T-cell (primary cell): ENCODE measurements at regions not wholly inside any gene's neighbourhood (a gene's known extent, or its start where the extent isn't known, plus 50 kb on each side); places are given as distances from the start of the nearest gene placed in this dataset.

Experiments
- ATAC-seq, 4 experiments: fragments of 200-7000 bp in 3 of 4; fragments of 150-1000 bp in 1 of 4; cut with Tn5 transposase; replicated peaks in 1 of 4; 1 replicate in 3 of 4; 2 replicates in 1 of 4; pipeline ENCODE4 v1.10.0; 2021; ENCODE audit warnings: moderate library complexity in 3 of 4, mild to moderate bottlenecking in 2 of 4, moderate number of reproducible peaks in 1 of 4
- CTCF ChIA-PET, 2 donors: fragments of 300-600 bp; sonication (Branson Sonifier 250); formaldehyde crosslinking; loops; one replicate each; lab custom pipeline; 2022; ENCODE audit warnings: antibody characterized with exemption in 2 of 2; lab: Charles Lee
- POLR2A ChIA-PET, 2 donors: fragments of 300-600 bp; sonication (Branson Sonifier 250); formaldehyde crosslinking; loops; one replicate each; lab custom pipeline; 2022; ENCODE audit warnings: antibody characterized with exemption in 2 of 2; lab: Charles Lee
- DNase-seq, 35 experiments: peaks; one replicate each; pipeline versions ENCODE4 v3.0.0 to v3.0.0-alpha.2; 2013 to 2023
- H3K27ac ChIP-seq: one replicate; pipeline ENCODE4 v1.5.1; 2013; ENCODE audit warnings: low read length
- H3K27me3 ChIP-seq, 2 experiments: replicated peaks in 1 of 2; 1 replicate in 1 of 2; 2 replicates in 1 of 2; pipeline versions ENCODE4 v1.6.1 to v1.7.0; 2013; ENCODE audit warnings: low read length in 1 of 2, mixed read lengths in 1 of 2; ENCODE audit not compliant: control insufficient read depth in 2 of 2, insufficient read depth in 2 of 2; ENCODE audit errors: extremely low read depth in 1 of 2
- H3K36me3 ChIP-seq, 2 donors: 1 replicate in 1 of 2; 2 replicates in 1 of 2; pipeline versions ENCODE4 v1.6.1 to v1.7.0; 2013; ENCODE audit warnings: low read length in 1 of 2; ENCODE audit not compliant: control insufficient read depth in 2 of 2, insufficient read depth in 1 of 2; ENCODE audit errors: extremely low read depth in 1 of 2
- H3K4me1 ChIP-seq, 2 experiments: 1 replicate in 1 of 2; 2 replicates in 1 of 2; pipeline versions ENCODE4 v1.6.1 to v1.7.0; 2013; ENCODE audit warnings: low read length in 2 of 2, mixed read lengths in 1 of 2; ENCODE audit not compliant: insufficient read depth in 2 of 2, control insufficient read depth in 1 of 2; ENCODE audit errors: extremely low read depth in 1 of 2
- H3K4me3 ChIP-seq, 2 donors: 1 replicate in 1 of 2; 2 replicates in 1 of 2; pipeline versions ENCODE4 v1.5.1 to v1.7.0; 2013; ENCODE audit warnings: mild to moderate bottlenecking in 2 of 2, low read length in 1 of 2, moderate library complexity in 1 of 2; ENCODE audit not compliant: control insufficient read depth in 1 of 2; ENCODE audit errors: extremely low read depth in 1 of 2
- H3K9me3 ChIP-seq: 2 replicates; pipeline ENCODE4 v1.7.0; 2013
- H3K27ac Mint-ChIP-seq, 2 donors: one replicate each; pipeline ENCODE4 v1.8.0; 2020 to 2021; ENCODE audit warnings: mild to moderate bottlenecking in 2 of 2, mixed read lengths in 2 of 2
- H3K27me3 Mint-ChIP-seq, 2 donors: one replicate each; pipeline ENCODE4 v1.8.0; 2021 to 2022; ENCODE audit warnings: mixed read lengths in 2 of 2
- H3K36me3 Mint-ChIP-seq: one replicate; pipeline ENCODE4 v1.8.0; 2021; ENCODE audit warnings: mixed read lengths
- H3K4me1 Mint-ChIP-seq, 3 donors: one replicate each; pipeline ENCODE4 v1.8.0; 2020 to 2022; ENCODE audit warnings: mixed read lengths in 3 of 3, mild to moderate bottlenecking in 1 of 3
- H3K4me3 Mint-ChIP-seq, 3 donors: one replicate each; pipeline ENCODE4 v1.8.0; 2020 to 2022; ENCODE audit warnings: mild to moderate bottlenecking in 3 of 3, mixed read lengths in 3 of 3, moderate library complexity in 3 of 3
- H3K9me3 Mint-ChIP-seq, 3 donors: one replicate each; pipeline ENCODE4 v1.8.0; 2020 to 2022; ENCODE audit warnings: mixed read lengths in 3 of 3
- WGBS: methylation state at CpG from one replicate; pipeline ENCODE4 v1.1.5; 2013; ENCODE audit warnings: missing lambda C conversion rate; ENCODE audit not compliant: insufficient coverage; 5-methylcytosine and 5-hydroxymethylcytosine counted together

GRCh38 chr3:21269882-21270281, 481.1 kb downstream of the ZNF385D start:
- no peaks in the 10 kb centered on the region for H3K36me3 Mint-ChIP-seq
- H3K4me3 Mint-ChIP-seq, result no peak overlapping the region
- Histone ChIP-seq H3K36me3 (no peaks in the 10 kb centered on the region), H3K4me3 (no peak overlapping the region), H3K27me3 (no peaks in the 10 kb centered on the region), H3K27ac (no peak overlapping the region), H3K4me1 (no peaks in the 10 kb centered on the region), H3K9me3 (no peaks in the 10 kb centered on the region)
- ChIA-PET POLR2A (no interaction called here), CTCF (no interaction called here)
- H3K27ac Mint-ChIP-seq, result no peak overlapping the region
- H3K27me3 Mint-ChIP-seq, result no peaks in the 10 kb centered on the region
- no peak for ATAC-seq
- DNase-seq, result no peak
- H3K9me3 Mint-ChIP-seq, result peaks cover 12 to 19% (median 13%) of the 10 kb centered on the region in 3 donors
- no peaks in the 10 kb centered on the region for H3K4me1 Mint-ChIP-seq

GRCh38 chr3:21260507-21260906, 490.5 kb downstream of the ZNF385D start:
- Mint-ChIP-seq H3K36me3 (no peaks in the 10 kb centered on the region), H3K27me3 (no peaks in the 10 kb centered on the region), H3K9me3 (peaks cover 4 to 12% (median 5%) of the 10 kb centered on the region in 3 donors), H3K4me1 (no peaks in the 10 kb centered on the region), H3K4me3 (no peak overlapping the region), H3K27ac (no peak overlapping the region)
- DNase-seq, result no peak
- no peak for ATAC-seq
- WGBS, result no CpG with 5 or more reads among the region's 5 CpGs
- H3K27ac ChIP-seq, result no peak overlapping the region
- POLR2A ChIA-PET, result no interaction called here
- H3K4me1 ChIP-seq, result no peaks in the 10 kb centered on the region
- no peaks in the 10 kb centered on the region for H3K9me3 ChIP-seq
- H3K27me3 ChIP-seq, result no peaks in the 10 kb centered on the region
- CTCF ChIA-PET, result no interaction called here
- no peaks in the 10 kb centered on the region for H3K36me3 ChIP-seq
- no peak overlapping the region for H3K4me3 ChIP-seq

GRCh38 chr3:21259896-21260295, 491.1 kb downstream of the ZNF385D start:
- WGBS, result 60% methylated on average over 1 of the region's 3 CpGs
- no peak for DNase-seq
- Mint-ChIP-seq H3K27ac (no peak overlapping the region), H3K4me3 (no peak overlapping the region), H3K4me1 (no peaks in the 10 kb centered on the region), H3K36me3 (no peaks in the 10 kb centered on the region), H3K27me3 (no peaks in the 10 kb centered on the region), H3K9me3 (peaks cover 4 to 12% (median 7%) of the 10 kb centered on the region in 3 donors)
- no peak overlapping the region for H3K4me3 ChIP-seq
- POLR2A ChIA-PET, result no interaction called here
- no peak for ATAC-seq
- H3K4me1 ChIP-seq, result no peaks in the 10 kb centered on the region
- H3K9me3 ChIP-seq, result no peaks in the 10 kb centered on the region
- CTCF ChIA-PET, result no interaction called here
- H3K27me3 ChIP-seq, result no peaks in the 10 kb centered on the region
- H3K27ac ChIP-seq, result no peak overlapping the region
- H3K36me3 ChIP-seq, result no peaks in the 10 kb centered on the region

- Histone ChIP-seq H3K27me3 (no peaks in the 10 kb centered on the region), H3K4me3 (no peak overlapping the region), H3K4me1 (no peaks in the 10 kb centered on the region), H3K9me3 (no peaks in the 10 kb centered on the region), H3K27ac (no peak overlapping the region), H3K36me3 (no peaks in the 10 kb centered on the region)
- Mint-ChIP-seq H3K36me3 (no peaks in the 10 kb centered on the region), H3K27me3 (no peaks in the 10 kb centered on the region), H3K27ac (no peak overlapping the region), H3K4me3 (no peak overlapping the region), H3K9me3 (peaks cover 0 to 7% (median 3%) of the 10 kb centered on the region in 3 donors), H3K4me1 (no peaks in the 10 kb centered on the region)
- ChIA-PET POLR2A (no interaction called here), CTCF (no interaction called here)
- no peak for DNase-seq
- WGBS, result no CpG with 5 or more reads among the region's 1 CpG
- no peak for ATAC-seq
Observed at GRCh38 chr3:21256932-21257331, 494.1 kb downstream of the ZNF385D start.

GRCh38 chr3:21238661-21239060, 512.3 kb downstream of the ZNF385D start:
- no peak overlapping the region for H3K4me3 ChIP-seq
- Mint-ChIP-seq H3K36me3 (no peaks in the 10 kb centered on the region), H3K27ac (no peak overlapping the region), H3K4me1 (no peaks in the 10 kb centered on the region), H3K27me3 (no peaks in the 10 kb centered on the region), H3K9me3 (peaks cover 3 to 15% (median 8%) of the 10 kb centered on the region in 3 donors), H3K4me3 (no peak overlapping the region)
- H3K4me1 ChIP-seq, result no peaks in the 10 kb centered on the region
- ATAC-seq, result no peak
- no CpG with 5 or more reads among the region's 2 CpGs for WGBS
- no peaks in the 10 kb centered on the region for H3K27me3 ChIP-seq
- ChIA-PET POLR2A (no interaction called here), CTCF (no interaction called here)
- peaks cover 2% of the 10 kb centered on the region for H3K9me3 ChIP-seq
- H3K36me3 ChIP-seq, result no peaks in the 10 kb centered on the region
- no peak for DNase-seq
- no peak overlapping the region for H3K27ac ChIP-seq

- Mint-ChIP-seq H3K36me3 (no peaks in the 10 kb centered on the region), H3K4me3 (no peak overlapping the region), H3K9me3 (peaks cover 0 to 17% (median 11%) of the 10 kb centered on the region in 3 donors), H3K4me1 (no peaks in the 10 kb centered on the region), H3K27ac (no peak overlapping the region), H3K27me3 (no peaks in the 10 kb centered on the region)
- ATAC-seq (no peak), DNase-seq (no peak)
- ChIA-PET CTCF (no interaction called here), POLR2A (no interaction called here)
- no peaks in the 10 kb centered on the region for H3K4me1 ChIP-seq
- H3K4me3 ChIP-seq, result no peak overlapping the region
- H3K27ac ChIP-seq, result no peak overlapping the region
- no peaks in the 10 kb centered on the region for H3K27me3 ChIP-seq
- no CpG with 5 or more reads among the region's 1 CpG for WGBS
- H3K9me3 ChIP-seq, result peaks cover 2% of the 10 kb centered on the region
- H3K36me3 ChIP-seq, result no peaks in the 10 kb centered on the region
Observed at GRCh38 chr3:21237638-21238037, 513.4 kb downstream of the ZNF385D start.

- H3K4me3 Mint-ChIP-seq, result no peak overlapping the region
- Histone ChIP-seq H3K27me3 (no peaks in the 10 kb centered on the region), H3K9me3 (peaks cover 2% of the 10 kb centered on the region), H3K36me3 (no peaks in the 10 kb centered on the region), H3K27ac (no peak overlapping the region), H3K4me3 (no peak overlapping the region), H3K4me1 (no peaks in the 10 kb centered on the region)
- ChIA-PET POLR2A (no interaction called here), CTCF (interaction anchor here in 1 of 2 donors (0.7 kb wide), 1 partner anchor 12 kb away, joined by 3 read pairs; no protein-coding TSS in a partner anchor)
- ATAC-seq (no peak), DNase-seq (no peak)
- H3K27me3 Mint-ChIP-seq, result no peaks in the 10 kb centered on the region
- H3K36me3 Mint-ChIP-seq, result no peaks in the 10 kb centered on the region
- peaks cover 0 to 18% (median 16%) of the 10 kb centered on the region in 3 donors for H3K9me3 Mint-ChIP-seq
- H3K27ac Mint-ChIP-seq, result no peak overlapping the region
- WGBS, result no CpG with 5 or more reads among the region's 4 CpGs
- H3K4me1 Mint-ChIP-seq, result no peaks in the 10 kb centered on the region
Observed at GRCh38 chr3:21235491-21235890, 515.5 kb downstream of the ZNF385D start.
